ENCODE measurements at regions not wholly inside any gene's neighbourhood (a gene's known extent, or its start where the extent isn't known, plus 50 kb on each side); places are given as distances from the start of the nearest gene placed in this dataset.

DNA sequence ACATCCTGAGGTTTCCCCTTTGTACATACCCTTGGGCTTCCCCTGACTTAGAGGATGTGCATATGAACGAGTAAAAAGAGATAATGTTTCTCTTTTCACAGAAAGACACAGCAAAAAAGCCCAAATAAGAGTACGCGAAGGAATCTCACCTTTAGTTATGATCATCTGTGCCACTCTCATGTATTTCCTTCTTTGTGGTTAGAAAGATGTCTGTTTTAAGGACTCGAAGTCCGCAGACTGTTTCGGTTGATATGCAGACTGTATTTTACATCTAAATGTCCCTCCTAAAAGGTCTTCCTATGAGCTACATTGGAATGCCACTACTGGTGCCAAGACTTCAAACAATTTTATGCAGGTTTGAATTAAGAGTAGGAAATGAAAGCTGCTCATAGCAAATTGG, 102.3 kb upstream of the GOT2 start:
- Histone ChIP-seq H3K9me3 (ENCODE audit: control insufficient read depth in 1 of 2, low read length in 2 of 2) (peaks cover 0 to 2% of the 10 kb centered on the region in 2 donors), H3K9ac (ENCODE audit: low read depth in 1 of 2, low read length in 2 of 2) (no peak overlapping the region), H3K27ac (ENCODE audit: low read depth, low read length) (no peak overlapping the region), H3K4me1 (ENCODE audit: control insufficient read depth in 1 of 2, insufficient read depth in 2 of 2, low read length in 2 of 2) (no peaks in the 10 kb centered on the region), H3K36me3 (ENCODE audit: control insufficient read depth in 1 of 2, insufficient read depth in 2 of 2, low read length in 2 of 2) (no peaks in the 10 kb centered on the region), H3K27me3 (ENCODE audit: control insufficient read depth in 1 of 2, insufficient read depth in 2 of 2, low read length in 2 of 2) (no peaks in the 10 kb centered on the region), H3K4me3 (ENCODE audit: low read depth in 1 of 2, low read length in 2 of 2) (no peak overlapping the region)

DNA sequence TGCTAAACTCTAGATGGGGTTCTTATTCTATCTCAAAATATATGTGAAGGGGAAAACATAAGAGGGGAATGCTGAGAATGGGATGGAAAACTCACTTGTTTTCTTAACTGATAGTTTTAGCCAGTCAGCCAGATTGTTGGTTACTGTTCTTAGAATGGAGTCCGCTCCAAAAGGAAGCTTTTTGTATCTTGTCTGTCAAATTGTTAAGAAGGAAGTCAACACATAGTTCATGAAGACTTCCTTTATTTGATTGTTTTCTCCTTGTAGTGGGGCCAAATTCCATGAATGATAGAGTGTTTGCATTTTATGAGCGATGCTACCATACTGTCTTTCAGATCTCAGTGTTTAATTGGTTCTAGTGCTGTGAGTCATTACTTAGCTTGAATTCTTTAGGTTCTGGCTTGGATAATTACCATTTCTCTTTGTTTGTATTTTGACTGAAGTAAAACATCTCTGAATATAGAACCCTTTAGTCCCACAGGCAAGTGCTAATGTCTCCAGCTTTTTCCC, 98.3 kb upstream of the GOT2 start:
- Histone ChIP-seq H3K36me3 (ENCODE audit: control insufficient read depth in 1 of 2, insufficient read depth in 2 of 2, low read length in 2 of 2) (no peaks in the 10 kb centered on the region), H3K4me3 (ENCODE audit: low read depth in 1 of 2, low read length in 2 of 2) (no peak overlapping the region), H3K27me3 (ENCODE audit: control insufficient read depth in 1 of 2, insufficient read depth in 2 of 2, low read length in 2 of 2) (no peaks in the 10 kb centered on the region), H3K27ac (ENCODE audit: low read depth, low read length) (no peak overlapping the region), H3K9ac (ENCODE audit: low read depth in 1 of 2, low read length in 2 of 2) (no peak overlapping the region), H3K4me1 (ENCODE audit: control insufficient read depth in 1 of 2, insufficient read depth in 2 of 2, low read length in 2 of 2) (no peaks in the 10 kb centered on the region), H3K9me3 (ENCODE audit: control insufficient read depth in 1 of 2, low read length in 2 of 2) (no peaks in the 10 kb centered on the region)

DNA sequence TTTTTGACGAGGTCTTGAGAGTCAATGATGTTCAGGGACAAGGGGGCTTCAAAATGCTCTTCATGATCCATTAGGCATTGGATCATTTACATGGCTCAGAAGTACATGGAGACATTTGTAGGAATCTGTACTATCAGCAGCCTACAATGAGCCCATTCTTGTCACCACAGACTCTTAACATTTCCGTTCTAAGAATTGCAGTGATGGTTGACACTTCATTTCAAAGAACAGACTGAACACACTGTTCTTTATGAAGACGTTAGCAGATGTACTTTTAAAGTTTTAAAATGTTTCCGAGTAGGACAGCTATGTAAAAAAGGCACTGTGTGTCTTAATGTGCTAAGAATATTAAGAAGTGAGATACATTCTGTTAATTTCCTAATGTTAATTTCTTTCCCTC, 97.3 kb upstream of the GOT2 start:
- Histone ChIP-seq H3K36me3 (ENCODE audit: control insufficient read depth in 1 of 2, insufficient read depth in 2 of 2, low read length in 2 of 2) (no peaks in the 10 kb centered on the region), H3K9me3 (ENCODE audit: control insufficient read depth in 1 of 2, low read length in 2 of 2) (no peaks in the 10 kb centered on the region), H3K4me3 (ENCODE audit: low read depth in 1 of 2, low read length in 2 of 2) (no peak overlapping the region), H3K9ac (ENCODE audit: low read depth in 1 of 2, low read length in 2 of 2) (no peak overlapping the region), H3K4me1 (ENCODE audit: control insufficient read depth in 1 of 2, insufficient read depth in 2 of 2, low read length in 2 of 2) (no peaks in the 10 kb centered on the region), H3K27ac (ENCODE audit: low read depth, low read length) (no peak overlapping the region), H3K27me3 (ENCODE audit: control insufficient read depth in 1 of 2, insufficient read depth in 2 of 2, low read length in 2 of 2) (no peaks in the 10 kb centered on the region)

DNA sequence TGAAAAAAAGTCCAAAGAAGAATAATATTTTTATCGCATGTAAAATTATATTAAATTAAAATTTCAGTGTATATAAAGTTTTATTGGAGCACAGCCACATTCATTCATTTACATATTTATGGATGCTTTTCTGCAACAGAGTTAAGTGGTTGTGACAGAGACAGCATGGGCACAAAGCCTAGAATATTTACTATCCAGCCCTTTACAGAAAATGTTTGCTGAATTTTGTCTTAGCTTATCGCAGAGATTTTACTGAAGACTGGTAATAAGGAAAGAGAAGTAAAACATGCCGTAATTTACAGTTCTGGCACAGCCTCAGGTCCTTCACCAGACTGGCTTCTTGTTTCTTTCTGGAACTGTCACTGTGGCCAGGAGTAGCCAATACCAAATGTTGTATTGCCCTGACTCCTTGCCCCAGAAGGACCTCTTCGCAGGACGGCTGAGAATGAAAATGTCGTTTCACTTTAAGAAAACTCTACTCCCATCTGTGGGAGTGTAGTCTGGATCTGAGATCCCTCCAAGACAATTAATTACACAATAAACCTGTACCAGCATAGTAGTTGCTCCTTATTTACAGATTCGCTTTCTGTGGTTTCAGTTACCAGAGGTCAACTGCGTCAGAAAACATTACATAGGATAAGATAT, 94.9 kb upstream of the GOT2 start:
- no peak overlapping the region for H3K4me3 ChIP-seq (ENCODE audit: low read depth in 1 of 2, low read length in 2 of 2)
- no peaks in the 10 kb centered on the region for H3K9me3 ChIP-seq (ENCODE audit: control insufficient read depth in 1 of 2, low read length in 2 of 2)
- H3K4me1 ChIP-seq (ENCODE audit: control insufficient read depth in 1 of 2, insufficient read depth in 2 of 2, low read length in 2 of 2) = no peaks in the 10 kb centered on the region
- no peak overlapping the region for H3K9ac ChIP-seq (ENCODE audit: low read depth in 1 of 2, low read length in 2 of 2)
- no peaks in the 10 kb centered on the region for H3K36me3 ChIP-seq (ENCODE audit: control insufficient read depth in 1 of 2, insufficient read depth in 2 of 2, low read length in 2 of 2)
- no peaks in the 10 kb centered on the region for H3K27me3 ChIP-seq (ENCODE audit: control insufficient read depth in 1 of 2, insufficient read depth in 2 of 2, low read length in 2 of 2)
- H3K27ac ChIP-seq (ENCODE audit: low read depth, low read length) = no peak overlapping the region

DNA sequence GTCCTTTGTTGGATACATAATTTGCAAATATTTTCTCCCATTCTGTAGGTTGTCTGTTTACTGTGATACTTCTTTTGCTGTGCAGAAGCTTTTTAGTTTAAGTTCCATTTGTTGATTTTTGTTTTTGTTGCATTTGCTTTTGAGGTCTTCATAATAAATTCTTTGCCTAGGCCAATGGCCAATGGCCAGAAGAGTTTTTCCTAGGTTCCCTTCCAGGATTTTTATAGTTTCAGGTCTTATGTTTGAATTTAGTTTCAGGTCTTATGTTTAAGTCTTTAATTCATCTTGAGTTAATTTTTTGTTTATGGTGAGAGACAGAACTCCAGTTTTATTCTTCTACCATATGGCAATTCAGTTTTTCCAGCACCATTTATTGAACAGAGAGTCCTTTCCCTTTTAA, 90.1 kb upstream of the GOT2 start:
- H3K9ac ChIP-seq (ENCODE audit: low read depth in 1 of 2, low read length in 2 of 2) = no peak overlapping the region
- H3K4me1 ChIP-seq (ENCODE audit: control insufficient read depth in 1 of 2, insufficient read depth in 2 of 2, low read length in 2 of 2) = no peaks in the 10 kb centered on the region
- H3K27me3 ChIP-seq (ENCODE audit: control insufficient read depth in 1 of 2, insufficient read depth in 2 of 2, low read length in 2 of 2) = no peaks in the 10 kb centered on the region
- no peak overlapping the region for H3K27ac ChIP-seq (ENCODE audit: low read depth, low read length)
- no peak overlapping the region for H3K4me3 ChIP-seq (ENCODE audit: low read depth in 1 of 2, low read length in 2 of 2)
- no peaks in the 10 kb centered on the region for H3K36me3 ChIP-seq (ENCODE audit: control insufficient read depth in 1 of 2, insufficient read depth in 2 of 2, low read length in 2 of 2)
- no peaks in the 10 kb centered on the region for H3K9me3 ChIP-seq (ENCODE audit: control insufficient read depth in 1 of 2, low read length in 2 of 2)

DNA sequence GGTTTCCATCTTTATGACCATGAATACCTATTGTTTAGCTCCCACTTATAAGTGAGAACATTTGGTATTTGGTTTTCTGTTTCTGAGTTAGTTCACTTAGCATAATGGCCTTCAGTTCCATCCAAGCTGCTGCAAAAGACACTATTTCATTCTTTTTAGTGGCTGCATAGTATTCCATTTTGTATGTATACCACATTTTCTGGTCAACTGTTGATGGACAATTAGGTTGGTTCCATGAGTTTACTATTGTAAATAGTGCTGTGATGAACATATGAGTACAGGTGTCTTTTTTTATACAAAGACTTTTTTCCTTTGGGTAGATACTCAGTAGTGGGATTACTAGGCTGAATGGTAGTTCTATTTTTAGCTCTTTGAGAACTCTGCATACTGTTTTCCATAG, 87.8 kb upstream of the GOT2 start:
- H3K27me3 ChIP-seq (ENCODE audit: control insufficient read depth in 1 of 2, insufficient read depth in 2 of 2, low read length in 2 of 2) = no peaks in the 10 kb centered on the region
- no peak overlapping the region for H3K9ac ChIP-seq (ENCODE audit: low read depth in 1 of 2, low read length in 2 of 2)
- H3K36me3 ChIP-seq (ENCODE audit: control insufficient read depth in 1 of 2, insufficient read depth in 2 of 2, low read length in 2 of 2) = no peaks in the 10 kb centered on the region
- H3K4me3 ChIP-seq (ENCODE audit: low read depth in 1 of 2, low read length in 2 of 2) = no peak overlapping the region
- no peaks in the 10 kb centered on the region for H3K9me3 ChIP-seq (ENCODE audit: control insufficient read depth in 1 of 2, low read length in 2 of 2)
- no peaks in the 10 kb centered on the region for H3K4me1 ChIP-seq (ENCODE audit: control insufficient read depth in 1 of 2, insufficient read depth in 2 of 2, low read length in 2 of 2)
- H3K27ac ChIP-seq (ENCODE audit: low read depth, low read length) = no peak overlapping the region

DNA sequence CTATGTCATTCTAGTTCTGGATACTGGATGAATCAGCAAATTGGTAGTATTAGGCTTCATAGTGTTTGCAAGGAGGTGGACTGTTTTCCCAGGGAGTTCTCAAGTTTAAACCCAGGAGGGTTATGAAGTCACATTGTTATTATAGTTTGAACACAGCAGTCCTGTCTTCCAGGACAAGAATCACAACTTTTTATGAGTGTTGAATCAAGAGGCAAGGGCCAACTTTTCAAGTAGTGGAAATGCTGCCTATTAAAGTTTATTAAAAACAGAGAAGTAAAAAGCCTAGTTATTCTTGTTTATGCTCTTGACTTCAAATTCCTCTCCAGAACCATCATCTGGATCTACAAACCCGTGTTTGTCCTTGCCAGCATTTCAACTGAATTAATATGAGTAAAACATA, 86.3 kb upstream of the GOT2 start:
- Histone ChIP-seq H3K4me3 (ENCODE audit: low read depth in 1 of 2, low read length in 2 of 2) (no peak overlapping the region), H3K27ac (ENCODE audit: low read depth, low read length) (no peak overlapping the region), H3K4me1 (ENCODE audit: control insufficient read depth in 1 of 2, insufficient read depth in 2 of 2, low read length in 2 of 2) (no peaks in the 10 kb centered on the region), H3K36me3 (ENCODE audit: control insufficient read depth in 1 of 2, insufficient read depth in 2 of 2, low read length in 2 of 2) (no peaks in the 10 kb centered on the region), H3K9me3 (ENCODE audit: control insufficient read depth in 1 of 2, low read length in 2 of 2) (no peaks in the 10 kb centered on the region), H3K9ac (ENCODE audit: low read depth in 1 of 2, low read length in 2 of 2) (no peak overlapping the region), H3K27me3 (ENCODE audit: control insufficient read depth in 1 of 2, insufficient read depth in 2 of 2, low read length in 2 of 2) (no peaks in the 10 kb centered on the region)

DNA sequence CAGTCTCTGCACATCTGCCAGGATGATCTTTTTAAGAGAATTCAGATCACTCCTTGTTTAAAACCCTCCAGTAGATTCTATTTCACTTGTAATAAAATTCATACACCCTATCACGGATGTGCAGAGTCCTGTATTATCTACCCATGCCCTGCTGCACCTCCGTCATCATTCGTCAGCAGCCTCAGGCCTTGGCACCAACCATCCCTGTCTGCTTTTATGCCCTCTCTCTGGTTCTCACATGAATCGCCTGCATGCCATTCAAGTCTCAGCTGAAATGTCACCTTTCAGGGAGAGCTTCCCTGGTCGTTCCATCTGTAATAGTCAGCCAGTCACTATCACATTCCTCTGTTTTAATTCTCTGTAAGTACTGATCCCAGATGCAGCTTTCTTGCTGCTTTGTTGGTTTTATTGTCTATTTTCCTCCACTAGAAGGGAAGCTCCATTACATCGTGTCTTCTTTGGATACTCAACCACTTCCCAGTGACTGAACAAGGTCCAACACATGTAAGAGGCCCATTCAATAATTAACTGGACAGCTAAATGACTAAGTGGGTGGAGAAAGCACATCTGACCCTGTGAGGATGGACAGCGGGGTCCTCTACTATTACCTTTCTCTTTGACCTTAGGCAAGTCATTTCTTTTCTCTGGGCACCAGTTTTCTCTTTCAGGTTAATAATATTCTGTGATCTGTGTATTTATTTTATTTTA, 81.2 kb upstream of the GOT2 start:
- Histone ChIP-seq H3K4me1 (ENCODE audit: control insufficient read depth in 1 of 2, insufficient read depth in 2 of 2, low read length in 2 of 2) (no peaks in the 10 kb centered on the region), H3K27me3 (ENCODE audit: control insufficient read depth in 1 of 2, insufficient read depth in 2 of 2, low read length in 2 of 2) (no peaks in the 10 kb centered on the region), H3K9me3 (ENCODE audit: control insufficient read depth in 1 of 2, low read length in 2 of 2) (no peaks in the 10 kb centered on the region), H3K4me3 (ENCODE audit: low read depth in 1 of 2, low read length in 2 of 2) (no peak overlapping the region), H3K36me3 (ENCODE audit: control insufficient read depth in 1 of 2, insufficient read depth in 2 of 2, low read length in 2 of 2) (no peaks in the 10 kb centered on the region), H3K9ac (ENCODE audit: low read depth in 1 of 2, low read length in 2 of 2) (no peak overlapping the region), H3K27ac (ENCODE audit: low read depth, low read length) (no peak overlapping the region)

DNA sequence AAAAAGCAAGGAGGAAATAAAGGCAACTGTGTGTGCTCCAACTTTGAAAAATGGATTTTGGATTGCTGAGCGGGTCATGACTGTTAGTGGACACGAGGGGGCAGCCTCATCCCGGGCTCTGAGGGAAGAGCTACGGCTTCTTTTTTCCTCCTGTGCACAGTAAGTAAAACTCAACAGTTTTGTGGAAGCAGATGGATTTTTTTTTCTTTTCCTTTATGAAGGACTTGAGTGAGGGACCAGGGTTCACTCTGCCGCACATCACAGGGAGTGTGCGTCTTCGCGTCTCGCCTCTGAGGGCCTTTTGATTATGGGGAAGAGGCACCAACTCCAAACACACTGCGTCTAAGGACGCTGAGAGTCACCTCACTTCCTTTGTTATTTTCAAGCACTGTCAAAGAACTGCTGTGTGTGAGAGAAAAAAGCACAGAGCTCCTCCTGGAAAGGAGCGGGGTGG, 80.3 kb upstream of the GOT2 start:
- H3K4me3 ChIP-seq (ENCODE audit: low read depth in 1 of 2, low read length in 2 of 2) = peak overlapping the region in 1 of 2 donors; percentile 42
- peak overlapping the region in 1 of 2 donors; percentile 6 for H3K9ac ChIP-seq (ENCODE audit: low read depth in 1 of 2, low read length in 2 of 2)
- H3K27me3 ChIP-seq (ENCODE audit: control insufficient read depth in 1 of 2, insufficient read depth in 2 of 2, low read length in 2 of 2) = no peaks in the 10 kb centered on the region
- H3K4me1 ChIP-seq (ENCODE audit: control insufficient read depth in 1 of 2, insufficient read depth in 2 of 2, low read length in 2 of 2) = no peaks in the 10 kb centered on the region
- no peaks in the 10 kb centered on the region for H3K36me3 ChIP-seq (ENCODE audit: control insufficient read depth in 1 of 2, insufficient read depth in 2 of 2, low read length in 2 of 2)
- H3K9me3 ChIP-seq (ENCODE audit: control insufficient read depth in 1 of 2, low read length in 2 of 2) = no peaks in the 10 kb centered on the region
- no peak overlapping the region for H3K27ac ChIP-seq (ENCODE audit: low read depth, low read length)

DNA sequence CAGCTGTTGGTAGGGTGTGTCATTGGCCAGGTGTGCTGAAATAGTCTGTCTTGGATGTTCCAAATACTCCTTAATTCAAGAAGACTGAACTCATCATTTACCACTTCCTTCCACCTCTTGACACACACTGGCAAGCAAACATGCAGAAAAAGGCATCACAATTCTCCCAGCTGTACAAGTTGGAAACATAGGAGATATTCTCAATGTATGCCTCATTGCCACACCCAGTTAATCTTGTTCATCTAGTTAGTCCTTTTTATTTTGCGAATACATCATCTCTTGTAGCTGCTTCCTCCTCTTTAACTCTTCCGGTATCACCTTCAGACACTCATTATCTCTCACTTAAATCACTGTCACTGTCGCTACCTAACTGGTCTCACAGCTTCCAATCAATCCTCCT, 75.1 kb upstream of the GOT2 start:
- no peak overlapping the region for H3K9ac ChIP-seq (ENCODE audit: low read depth in 1 of 2, low read length in 2 of 2)
- H3K27me3 ChIP-seq (ENCODE audit: control insufficient read depth in 1 of 2, insufficient read depth in 2 of 2, low read length in 2 of 2) = no peaks in the 10 kb centered on the region
- H3K9me3 ChIP-seq (ENCODE audit: control insufficient read depth in 1 of 2, low read length in 2 of 2) = no peaks in the 10 kb centered on the region
- H3K36me3 ChIP-seq (ENCODE audit: control insufficient read depth in 1 of 2, insufficient read depth in 2 of 2, low read length in 2 of 2) = no peaks in the 10 kb centered on the region
- H3K4me3 ChIP-seq (ENCODE audit: low read depth in 1 of 2, low read length in 2 of 2) = no peak overlapping the region
- H3K27ac ChIP-seq (ENCODE audit: low read depth, low read length) = no peak overlapping the region
- no peaks in the 10 kb centered on the region for H3K4me1 ChIP-seq (ENCODE audit: control insufficient read depth in 1 of 2, insufficient read depth in 2 of 2, low read length in 2 of 2)

Data from duodenal mucosa (tissue), 2 donors.